ENCODE measurements at regions not wholly inside any gene's neighbourhood (a gene's known extent, or its start where the extent isn't known, plus 50 kb on each side); places are given as distances from the start of the nearest gene placed in this dataset.

GRCh38 chr12:115638733-115639647 is 638.5 kb downstream of the MED13L start:
- no peak overlapping the region for H2AFZ ChIP-seq
- H3K4me2 ChIP-seq = no peak overlapping the region
- TF ChIP-seq EZH2 (IDR thresholded peaks at IDR 0.05; ENCODE audit: borderline replicate concordance) (no peak), CTCF (IDR thresholded peaks at IDR 0.05; ENCODE audit: poor library complexity) (no peak), EZH2phosphoT487 (IDR thresholded peaks at IDR 0.05; ENCODE audit: low read depth, severe bottlenecking, unreplicated experiment) (no peak)
- no peaks in the 10 kb centered on the region for H3K9me2 ChIP-seq (replicated peaks; ENCODE audit: insufficient read depth)
- H3K9me3 ChIP-seq (ENCODE audit: low read depth) = no peaks in the 10 kb centered on the region
- no peaks in the 10 kb centered on the region for H3K79me2 ChIP-seq
- WGBS (ENCODE audit: low lambda C conversion rate, missing lambda C conversion rate) = 52% methylated on average over 13 of the region's 13 CpGs
- H3K36me3 ChIP-seq (replicated peaks; ENCODE audit: insufficient read depth, low read depth) = no peaks in the 10 kb centered on the region
- DNase-seq (ENCODE audit: low spot score) = peak; percentile 30
- no peak overlapping the region for H3K27ac ChIP-seq
- H3K4me1 ChIP-seq (ENCODE audit: insufficient read depth) = peaks cover 3% of the 10 kb centered on the region
- no peak overlapping the region for H3K4me3 ChIP-seq
- H3K27me3 ChIP-seq = no peaks in the 10 kb centered on the region
- H4K20me1 ChIP-seq (ENCODE audit: insufficient read depth, poor library complexity, severe bottlenecking) = no peaks in the 10 kb centered on the region

- Histone ChIP-seq H3K4me2 (no peak overlapping the region), H3K79me2 (no peaks in the 10 kb centered on the region), H3K9me2 (replicated peaks; ENCODE audit: insufficient read depth) (no peaks in the 10 kb centered on the region), H2AFZ (no peak overlapping the region), H3K27ac (no peak overlapping the region), H3K4me1 (ENCODE audit: insufficient read depth) (peaks cover 3% of the 10 kb centered on the region), H3K9me3 (ENCODE audit: low read depth) (no peaks in the 10 kb centered on the region), H3K36me3 (replicated peaks; ENCODE audit: insufficient read depth, low read depth) (no peaks in the 10 kb centered on the region), H3K4me3 (no peak overlapping the region), H4K20me1 (ENCODE audit: insufficient read depth, poor library complexity, severe bottlenecking) (no peaks in the 10 kb centered on the region), H3K27me3 (no peaks in the 10 kb centered on the region)
- WGBS (ENCODE audit: low lambda C conversion rate, missing lambda C conversion rate) = 53% methylated on average over 9 of the region's 9 CpGs
- TF ChIP-seq CTCF (IDR thresholded peaks at IDR 0.05; ENCODE audit: poor library complexity) = no peak
- no peak for TF ChIP-seq EZH2 (IDR thresholded peaks at IDR 0.05; ENCODE audit: borderline replicate concordance)
- TF ChIP-seq EZH2phosphoT487 (IDR thresholded peaks at IDR 0.05; ENCODE audit: low read depth, severe bottlenecking, unreplicated experiment) = no peak
- no peak for DNase-seq (ENCODE audit: low spot score)
Observed at GRCh38 chr12:115636546-115636945, 640.9 kb downstream of the MED13L start.

- DNase-seq (ENCODE audit: low spot score) = no peak
- H3K27me3 ChIP-seq = no peaks in the 10 kb centered on the region
- no peaks in the 10 kb centered on the region for H3K9me2 ChIP-seq (replicated peaks; ENCODE audit: insufficient read depth)
- H2AFZ ChIP-seq = no peak overlapping the region
- no peak overlapping the region for H3K4me3 ChIP-seq
- H3K27ac ChIP-seq = no peak overlapping the region
- H4K20me1 ChIP-seq (ENCODE audit: insufficient read depth, poor library complexity, severe bottlenecking) = no peaks in the 10 kb centered on the region
- H3K9me3 ChIP-seq (ENCODE audit: low read depth) = no peaks in the 10 kb centered on the region
- no peaks in the 10 kb centered on the region for H3K4me1 ChIP-seq (ENCODE audit: insufficient read depth)
- no peaks in the 10 kb centered on the region for H3K79me2 ChIP-seq
- H3K4me2 ChIP-seq = no peak overlapping the region
- no peaks in the 10 kb centered on the region for H3K36me3 ChIP-seq (replicated peaks; ENCODE audit: insufficient read depth, low read depth)
- TF ChIP-seq CTCF (IDR thresholded peaks at IDR 0.05; ENCODE audit: poor library complexity) = peak; percentile 34
- TF ChIP-seq EZH2 (IDR thresholded peaks at IDR 0.05; ENCODE audit: borderline replicate concordance) = no peak
- TF ChIP-seq EZH2phosphoT487 (IDR thresholded peaks at IDR 0.05; ENCODE audit: low read depth, severe bottlenecking, unreplicated experiment) = no peak
Observed at GRCh38 chr12:115632308-115632707, 645.2 kb downstream of the MED13L start.

Data from hepatocyte (in vitro differentiated cells).